DMS114 treated with DMSO at 0.1 percent for 48 hours (cell line): ENCODE measurements at regions not wholly inside any gene's neighbourhood (a gene's known extent, or its start where the extent isn't known, plus 50 kb on each side); places are given as distances from the start of the nearest gene placed in this dataset.

Source experiments
- DNase-seq: peaks from one replicate; lab custom pipeline; 2025; ENCODE audit not compliant: unreplicated experiment; lab: John Stamatoyannopoulos, UW

DNA sequence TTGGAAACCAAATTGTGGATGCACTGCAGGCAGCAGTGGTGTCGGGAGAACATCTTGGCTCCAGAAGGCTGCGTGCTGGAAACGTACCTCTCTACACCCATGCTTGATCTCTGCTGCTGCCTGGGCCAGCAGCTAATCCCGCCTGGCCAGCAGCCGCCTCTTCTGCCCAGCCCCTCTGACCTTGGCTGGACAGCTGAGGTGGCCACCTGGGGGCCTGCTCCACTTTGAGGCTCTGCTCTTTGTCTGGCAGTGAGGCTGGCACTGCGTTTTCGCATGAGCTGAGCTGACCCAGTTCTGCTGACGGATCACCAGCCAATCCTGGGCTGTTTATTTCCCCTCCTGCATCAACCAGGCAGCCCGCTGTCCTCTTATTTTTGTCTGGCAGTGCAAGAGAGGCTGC lies 154.9 kb downstream of the TENT4A start:
- DNase-seq = no peak

DNA sequence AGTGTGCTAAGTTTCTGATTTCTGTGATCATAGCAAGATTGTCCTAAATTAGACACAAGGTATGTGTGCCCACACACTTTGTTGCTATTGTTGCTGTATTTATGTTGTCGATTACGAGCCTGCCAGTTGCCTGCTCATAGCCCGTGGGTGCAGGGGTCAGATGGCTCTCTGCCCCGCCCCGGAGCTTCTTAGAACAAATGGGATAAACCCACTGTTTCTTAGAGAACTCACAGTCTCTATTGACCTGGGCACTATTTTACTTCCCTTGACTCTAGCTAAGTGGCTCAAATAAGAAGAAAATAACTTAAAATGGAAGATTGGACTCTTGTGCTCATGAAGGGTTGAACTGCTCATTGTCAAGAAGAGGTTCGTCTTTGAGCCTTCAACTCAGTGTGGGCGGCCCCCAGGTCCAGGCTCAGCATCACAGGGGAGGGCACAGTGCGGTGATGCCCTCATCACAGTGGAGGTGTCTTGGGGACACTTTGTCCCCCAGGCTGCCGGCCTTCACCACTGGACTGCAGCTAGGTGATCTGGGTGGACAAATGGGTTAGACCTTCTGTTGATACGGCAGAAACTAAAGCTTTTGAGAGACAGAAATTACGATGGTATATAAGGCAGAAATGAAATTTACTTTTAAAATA lies 155.5 kb downstream of the TENT4A start:
- no peak for DNase-seq

DNA sequence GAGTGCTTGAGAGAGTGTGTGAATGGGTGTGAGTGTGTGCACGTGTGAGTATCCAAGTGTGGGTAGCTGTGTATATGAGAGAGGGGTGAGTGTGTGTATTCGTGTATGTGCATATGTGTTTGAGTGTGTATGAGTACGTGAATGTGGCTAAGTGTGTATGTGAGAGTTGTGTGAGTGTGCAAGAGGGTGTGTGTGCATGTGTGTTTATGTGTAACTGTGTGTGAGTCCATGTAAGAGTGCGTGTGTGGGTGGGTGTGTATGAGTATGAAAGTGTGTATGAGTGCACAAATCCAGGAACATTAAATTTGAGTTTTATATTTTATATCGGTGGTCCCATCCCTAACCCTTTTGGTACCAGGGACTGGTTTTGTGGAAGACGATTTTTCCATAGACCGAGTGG lies 156.4 kb downstream of the TENT4A start:
- no peak for DNase-seq

DNA sequence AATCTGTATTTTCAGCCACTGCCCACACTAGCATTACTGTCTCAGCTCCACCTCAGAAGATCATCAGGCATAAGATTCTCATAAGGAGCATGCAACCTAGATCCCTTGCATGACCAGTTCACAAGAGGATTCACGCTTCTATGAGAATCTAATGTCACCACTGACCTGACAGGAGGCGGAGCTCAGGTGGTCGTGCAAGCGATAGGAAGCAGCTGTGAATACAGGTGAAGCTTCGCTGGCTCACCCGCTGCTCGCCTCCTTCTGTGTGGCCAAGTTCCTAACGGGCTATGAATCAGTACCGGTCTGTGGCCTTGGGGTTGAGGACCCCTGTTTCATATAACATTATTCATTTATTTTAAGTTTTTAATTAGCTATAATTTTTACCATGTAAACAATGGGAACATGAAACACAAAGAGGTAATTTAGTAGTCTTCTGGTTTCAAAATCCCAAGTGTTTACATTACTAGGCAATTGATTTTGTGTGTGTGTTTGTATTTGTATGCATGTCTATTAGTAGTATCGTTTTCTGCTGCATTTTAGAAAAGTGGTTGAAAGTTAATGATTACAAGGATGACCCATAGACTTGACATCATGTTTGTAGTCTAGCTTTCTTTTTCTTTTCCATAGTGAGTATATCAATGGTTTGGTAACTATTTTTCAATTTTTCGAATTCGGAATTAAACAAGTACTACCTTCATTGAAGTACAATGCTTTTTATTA lies 159.4 kb downstream of the TENT4A start:
- DNase-seq = no peak

DNA sequence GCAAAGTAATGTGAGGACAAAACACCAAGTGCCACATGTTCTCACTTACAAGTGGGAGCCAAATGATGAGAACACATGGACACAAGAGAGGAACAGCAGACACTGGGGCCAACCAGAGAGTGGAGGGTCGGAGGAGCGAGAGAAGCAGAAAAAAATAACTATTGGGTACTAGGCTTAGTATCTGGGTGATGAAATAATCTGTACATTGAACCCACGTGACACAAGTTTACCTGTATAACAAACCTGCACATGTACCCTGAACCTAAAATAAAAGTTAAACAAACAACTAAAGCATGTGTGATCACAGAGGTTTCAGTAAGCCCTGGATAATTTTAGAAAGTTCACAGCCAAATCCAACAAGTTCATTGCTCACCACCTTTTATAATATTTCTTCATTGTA lies 160.1 kb downstream of the TENT4A start:
- DNase-seq = no peak

DNA sequence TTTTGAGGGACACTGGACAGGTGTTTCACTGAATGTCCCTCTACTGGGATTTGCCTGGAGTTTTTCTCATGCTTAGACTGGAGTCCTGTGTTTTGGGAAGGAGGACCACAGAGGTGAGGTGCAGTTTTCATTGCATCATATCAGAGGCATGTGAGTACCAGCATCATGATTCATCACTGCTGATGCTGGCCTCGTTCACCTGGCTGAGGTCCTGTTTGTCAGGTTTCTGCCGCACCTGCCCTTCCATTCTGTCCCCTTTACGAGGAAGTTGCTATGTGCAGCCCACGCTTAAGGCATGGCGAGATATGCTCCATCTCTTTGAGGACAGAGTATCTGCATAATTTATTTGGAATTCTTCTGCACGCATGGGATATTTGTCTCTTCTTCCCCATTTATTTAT lies 162.1 kb downstream of the TENT4A start:
- DNase-seq = no peak

DNA sequence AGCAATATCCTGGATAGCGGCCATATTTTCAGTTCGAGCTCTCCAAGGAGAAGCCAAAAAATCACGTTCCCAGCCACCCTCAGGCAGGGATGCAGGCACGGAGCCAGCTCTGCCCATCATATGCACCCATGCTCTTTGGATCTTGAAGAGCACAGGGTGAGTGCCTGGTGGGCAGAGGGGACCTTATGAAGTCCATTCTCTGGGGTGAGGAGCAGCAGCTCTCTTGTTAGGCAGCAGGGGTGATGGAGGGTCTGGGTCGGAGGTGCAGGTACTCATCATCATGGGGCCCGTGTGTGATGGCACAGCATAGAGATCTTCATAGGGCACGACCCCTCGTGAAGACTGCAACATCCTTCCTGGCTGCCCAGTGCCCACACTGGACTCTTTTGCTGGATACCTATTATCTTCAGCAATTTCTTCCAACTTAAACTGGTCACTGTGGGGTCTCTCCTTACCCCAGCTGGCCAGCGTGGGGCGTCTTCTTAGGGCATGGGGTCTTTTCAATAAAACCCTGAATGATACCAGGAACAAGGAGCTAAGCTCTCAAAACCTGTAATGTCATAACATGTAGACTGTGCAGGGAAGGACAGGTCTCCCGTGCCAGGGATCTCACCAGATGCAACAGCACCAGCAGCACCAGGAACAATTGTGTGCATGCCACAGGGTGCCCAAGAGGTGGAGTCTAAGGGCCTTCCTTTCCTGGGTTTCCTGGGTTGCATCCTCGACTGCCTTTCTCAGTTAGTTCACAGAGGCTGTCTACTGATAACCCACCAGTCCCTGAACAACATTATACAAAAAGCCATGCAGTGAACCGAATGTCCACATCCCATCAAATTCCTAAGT lies 165.0 kb downstream of the TENT4A start:
- DNase-seq = no peak

DNA sequence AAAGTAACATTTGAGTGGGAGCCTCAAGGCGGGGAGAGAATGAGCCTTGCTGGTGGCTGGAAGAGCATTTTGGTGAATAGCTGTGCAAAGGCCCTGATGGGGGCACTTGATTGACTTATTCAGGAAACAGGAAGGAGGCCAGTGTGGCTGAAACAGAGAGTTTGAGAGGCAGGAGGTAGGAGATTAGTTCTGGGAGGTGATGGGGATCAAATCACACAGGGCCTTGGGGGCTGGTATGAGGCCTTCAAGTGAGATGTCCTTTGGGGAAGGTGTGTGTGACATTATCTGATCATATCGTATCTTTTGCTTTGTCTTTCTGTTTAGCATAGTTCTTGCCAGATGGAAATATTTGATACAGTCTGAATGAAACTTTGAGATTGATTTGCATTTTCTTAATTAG lies 172.3 kb downstream of the TENT4A start:
- DNase-seq = no peak

DNA sequence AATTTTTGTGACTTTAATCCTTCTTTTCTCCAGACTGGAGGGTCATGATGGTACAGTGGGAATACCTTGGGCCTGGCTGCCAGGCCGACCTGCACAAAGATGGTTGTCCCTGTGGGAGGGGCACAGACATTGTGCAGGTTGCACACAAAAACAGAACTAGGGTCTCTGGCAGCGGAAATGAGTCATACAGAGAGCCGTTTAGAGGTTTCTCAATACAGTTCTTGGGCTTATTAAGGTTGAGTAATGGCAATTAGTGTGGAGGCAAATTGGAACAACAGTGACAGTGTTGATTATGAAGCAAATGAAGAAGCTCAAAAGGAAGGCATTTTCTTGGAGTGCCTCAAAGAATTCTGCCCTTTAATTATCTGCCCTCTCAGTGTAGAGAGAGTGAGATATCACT lies 173.6 kb downstream of the TENT4A start:
- no peak for DNase-seq

DNA sequence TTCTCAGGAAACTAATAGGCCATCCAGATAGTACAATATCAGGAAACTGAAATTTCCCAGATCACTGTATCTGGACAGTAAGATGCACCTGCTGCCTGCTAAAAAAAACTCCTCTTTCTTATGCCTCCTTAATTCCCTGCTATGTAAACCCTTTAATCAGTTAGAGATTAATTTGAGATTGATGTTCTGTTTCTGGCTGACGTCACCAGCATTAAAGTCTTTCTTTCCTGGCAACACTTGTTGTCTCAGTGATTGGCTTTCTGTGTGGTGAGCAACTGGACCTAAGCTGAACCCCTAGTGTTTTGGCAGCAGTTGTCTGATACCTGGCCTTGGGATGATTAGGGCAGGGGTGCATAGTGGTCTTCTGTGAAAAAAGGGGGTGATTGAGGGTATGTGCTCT lies 175.8 kb downstream of the TENT4A start:
- no peak for DNase-seq

DNA sequence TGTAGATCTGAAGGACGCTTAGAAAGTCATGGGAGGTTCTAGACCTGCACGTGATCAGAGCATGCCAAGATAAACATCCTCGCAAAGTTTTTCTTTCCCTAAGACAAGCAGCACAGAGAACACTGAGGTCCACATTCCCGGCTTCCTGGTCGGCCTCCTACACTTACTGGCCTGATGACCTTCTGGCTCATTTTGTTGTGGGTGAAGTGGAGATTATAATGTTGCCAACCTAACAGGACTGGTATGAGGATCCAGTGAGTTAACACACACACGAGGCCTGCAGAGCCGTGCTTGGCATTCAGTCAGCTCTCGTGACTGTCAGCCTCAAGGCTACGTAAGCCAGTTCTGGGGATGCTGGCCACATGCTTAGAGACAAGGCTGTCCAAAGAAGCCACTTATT lies 186.0 kb downstream of the TENT4A start:
- DNase-seq = no peak

DNA sequence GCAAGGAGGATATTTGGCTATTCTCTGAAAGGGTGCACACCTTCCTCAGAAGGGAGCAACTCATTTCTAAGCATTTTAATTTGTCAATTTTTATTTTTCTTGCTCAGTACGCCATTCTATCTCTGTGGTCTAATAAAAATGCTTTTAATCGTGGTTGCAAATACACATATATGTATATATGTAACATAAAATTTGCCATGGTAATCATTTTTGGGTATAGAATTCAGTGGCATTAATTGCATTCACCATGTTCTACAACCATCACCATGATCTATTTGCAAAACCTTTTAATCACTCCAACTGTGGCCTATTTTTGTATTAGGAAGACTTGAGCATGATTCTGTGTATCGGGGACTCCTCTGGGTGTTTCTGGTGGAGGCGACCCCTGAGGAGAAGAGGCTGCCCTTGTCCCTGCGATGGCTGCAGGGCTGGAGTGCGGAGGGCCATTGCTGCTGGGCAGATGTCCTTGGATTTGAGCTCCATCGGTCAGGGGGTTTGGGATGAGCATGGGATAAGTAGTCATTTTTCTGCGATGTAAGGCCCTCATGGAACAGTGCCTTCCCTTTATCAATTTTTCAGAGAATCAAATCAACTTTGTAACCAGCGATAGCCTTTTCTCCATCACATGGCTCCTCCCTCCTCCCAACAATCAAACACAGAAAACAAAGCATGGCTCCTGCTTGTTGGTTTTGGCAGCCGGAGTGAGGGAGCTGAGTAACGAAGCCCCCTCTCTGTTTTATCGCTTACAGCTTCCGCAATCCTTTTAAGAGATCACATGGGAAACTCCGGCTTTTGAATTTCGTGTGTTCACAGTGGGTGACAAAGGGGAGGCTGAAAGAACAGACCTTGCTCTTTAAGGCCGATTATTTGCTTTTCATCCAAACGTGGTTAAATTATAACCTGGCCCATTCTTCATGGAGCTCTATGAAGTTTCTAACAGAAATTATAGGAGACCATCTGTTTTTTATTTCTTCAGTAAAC lies 187.3 kb downstream of the TENT4A start:
- no peak for DNase-seq

DNA sequence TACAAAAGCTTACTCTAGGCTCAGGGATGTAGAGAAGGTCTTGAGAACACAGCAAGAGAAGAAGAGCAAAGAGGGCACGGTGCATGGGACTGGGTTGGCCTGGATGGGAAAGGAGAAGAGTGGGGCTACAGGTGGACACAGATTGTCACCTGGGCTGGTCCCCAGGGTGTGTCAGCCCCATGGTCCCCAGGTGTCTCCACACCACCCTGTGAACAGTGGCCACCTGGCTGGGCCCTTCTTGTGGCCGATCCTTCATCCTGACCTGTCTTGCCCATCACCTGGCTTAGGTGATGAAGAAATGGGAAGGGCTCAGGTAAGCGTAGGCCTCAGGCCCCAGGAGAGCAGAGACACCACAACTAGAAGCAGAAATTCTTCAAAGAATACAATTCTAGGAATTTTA lies 188.9 kb downstream of the TENT4A start:
- DNase-seq = no peak

DNA sequence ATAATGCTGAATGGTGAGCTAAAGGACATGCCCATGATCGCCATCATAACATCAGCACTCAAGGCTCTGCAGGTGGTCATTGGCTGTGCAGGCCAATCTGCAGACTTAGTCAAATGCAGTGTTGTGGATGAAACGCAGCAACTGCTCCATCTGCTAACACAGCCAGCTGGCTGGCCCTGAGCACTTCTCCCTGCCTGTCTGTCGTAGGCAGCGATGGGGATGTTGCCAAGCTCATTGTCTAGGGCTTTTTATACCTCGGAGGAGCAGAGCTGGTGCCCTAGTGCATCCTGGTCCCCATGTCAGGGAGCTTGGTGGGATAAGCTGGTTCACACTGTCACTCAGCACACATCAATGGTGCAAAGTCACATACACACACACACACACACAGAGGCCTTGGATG lies 189.4 kb downstream of the TENT4A start:
- no peak for DNase-seq

DNA sequence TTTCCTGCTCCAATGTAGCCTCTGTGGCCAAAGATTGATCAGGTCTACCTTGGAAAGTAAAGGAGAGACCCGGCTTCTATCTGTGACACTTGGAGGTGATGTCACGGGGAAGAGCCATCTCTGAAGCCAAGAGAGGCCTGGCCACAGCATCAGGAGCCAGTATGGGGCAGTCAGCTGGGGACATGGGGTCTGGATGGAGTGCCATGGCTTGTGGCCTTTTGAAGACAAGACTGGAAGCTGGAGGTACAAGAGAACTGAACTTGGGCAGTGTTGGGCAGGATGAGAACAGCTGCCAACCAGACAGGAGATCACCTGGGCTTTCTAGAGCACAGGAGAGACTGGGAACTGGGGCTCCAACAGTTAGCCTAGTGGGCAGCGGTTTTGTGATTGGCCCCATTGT lies 190.7 kb downstream of the TENT4A start:
- DNase-seq = no peak

DNA sequence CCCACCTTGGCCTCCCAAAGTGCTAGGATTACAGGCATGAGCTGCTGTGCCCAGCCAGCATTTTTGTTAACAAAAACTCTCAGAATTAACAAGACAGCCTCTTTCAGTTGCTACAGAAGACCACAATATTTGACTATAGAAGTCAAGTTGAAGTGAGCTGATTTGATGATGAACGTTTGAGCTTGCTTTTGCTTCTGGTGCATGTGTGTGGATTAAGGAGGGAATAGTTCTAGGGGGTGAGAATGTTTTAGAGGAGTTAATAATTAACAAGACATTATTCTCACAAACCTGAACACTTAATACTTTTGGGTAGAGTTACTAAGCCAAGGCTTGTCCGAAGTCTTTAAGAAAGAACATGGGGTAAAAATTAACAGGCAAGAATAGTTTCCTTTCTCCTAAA lies 191.6 kb downstream of the TENT4A start:
- no peak for DNase-seq

DNA sequence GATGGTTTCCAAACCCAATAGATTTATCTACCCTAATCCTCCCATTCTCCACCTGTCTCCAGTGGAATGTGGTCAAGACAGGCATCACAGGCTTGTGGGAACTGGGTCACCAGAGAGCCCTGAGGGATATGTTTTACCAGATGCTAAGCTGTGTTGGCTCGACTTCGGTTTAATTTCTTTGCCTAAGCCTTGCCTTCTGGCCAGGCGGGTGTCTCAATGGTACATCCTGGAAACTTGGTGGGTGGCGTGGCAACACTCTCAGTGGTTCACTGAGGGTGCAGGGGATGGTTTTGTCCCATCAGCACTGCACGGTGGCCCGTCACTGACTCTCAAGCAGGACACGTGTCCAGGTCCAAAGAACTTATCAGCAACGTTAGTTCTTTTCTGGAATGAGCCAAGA lies 192.2 kb downstream of the TENT4A start:
- DNase-seq = no peak

DNA sequence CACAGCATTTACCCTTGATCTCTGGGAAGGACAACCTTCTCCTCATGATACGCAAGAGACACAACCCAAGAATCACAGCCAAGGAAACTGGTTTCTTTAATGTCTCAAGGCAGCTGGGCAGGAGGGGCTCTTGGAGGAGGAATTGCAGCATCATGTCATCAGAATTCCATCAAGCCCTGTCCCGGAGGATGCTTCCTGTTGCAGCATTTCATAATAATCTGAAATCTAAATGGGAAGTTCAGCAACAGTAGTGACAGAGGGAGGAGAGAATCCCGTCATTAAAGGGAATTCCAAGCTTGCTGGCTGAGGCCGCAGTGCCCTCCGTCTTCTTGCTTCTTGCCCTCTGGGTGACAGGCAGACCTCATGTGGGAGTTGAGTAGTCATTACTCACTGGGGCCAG lies 192.7 kb downstream of the TENT4A start:
- no peak for DNase-seq

DNA sequence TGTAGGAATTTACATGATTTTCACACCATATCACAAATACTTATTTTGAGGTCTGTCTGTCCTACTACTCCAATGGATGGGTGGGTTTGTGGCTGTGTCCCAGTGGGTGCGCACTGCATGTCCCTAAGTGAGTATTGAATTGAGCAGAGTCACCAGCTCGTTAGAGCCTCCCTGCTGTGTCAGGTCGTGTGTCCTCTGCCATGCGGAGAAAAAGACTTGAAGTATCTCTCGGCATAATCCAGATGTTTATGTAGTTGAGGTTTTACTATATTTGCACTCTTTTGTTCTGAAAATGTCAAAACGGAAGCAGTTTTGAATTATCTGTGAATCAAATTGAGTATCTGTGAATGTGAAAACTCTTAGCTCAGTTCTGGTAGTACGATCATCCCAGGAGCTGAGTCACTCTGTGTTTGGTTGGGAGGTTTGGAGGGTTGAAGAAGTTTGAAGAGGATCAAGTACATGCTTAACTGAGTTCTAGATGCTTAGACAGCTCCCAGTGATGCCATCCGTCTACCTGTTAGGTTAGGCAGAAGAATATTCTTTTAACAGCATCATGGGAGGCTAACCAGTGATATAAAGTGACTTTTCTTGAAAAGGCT lies 194.2 kb downstream of the TENT4A start:
- no peak for DNase-seq

DNA sequence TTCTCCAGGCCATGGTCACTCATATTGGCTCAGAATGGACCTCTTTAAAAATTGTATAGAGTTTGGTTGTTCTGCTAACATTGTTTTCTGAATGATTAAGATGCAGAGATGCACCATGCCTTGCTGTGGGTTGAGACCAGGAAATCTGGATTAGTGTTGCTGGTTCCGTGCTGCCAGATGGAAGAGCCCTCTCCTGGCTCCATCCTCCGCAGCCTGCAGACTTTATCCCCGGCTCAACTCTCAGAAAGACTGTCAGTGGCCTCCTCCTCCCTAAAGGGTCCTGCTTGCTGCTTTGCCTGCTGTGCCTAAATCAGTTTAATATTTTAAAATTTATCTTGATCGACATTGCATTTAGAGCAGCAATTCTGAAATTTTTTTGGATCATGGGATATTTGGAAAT lies 196.7 kb downstream of the TENT4A start:
- DNase-seq = no peak

DNA sequence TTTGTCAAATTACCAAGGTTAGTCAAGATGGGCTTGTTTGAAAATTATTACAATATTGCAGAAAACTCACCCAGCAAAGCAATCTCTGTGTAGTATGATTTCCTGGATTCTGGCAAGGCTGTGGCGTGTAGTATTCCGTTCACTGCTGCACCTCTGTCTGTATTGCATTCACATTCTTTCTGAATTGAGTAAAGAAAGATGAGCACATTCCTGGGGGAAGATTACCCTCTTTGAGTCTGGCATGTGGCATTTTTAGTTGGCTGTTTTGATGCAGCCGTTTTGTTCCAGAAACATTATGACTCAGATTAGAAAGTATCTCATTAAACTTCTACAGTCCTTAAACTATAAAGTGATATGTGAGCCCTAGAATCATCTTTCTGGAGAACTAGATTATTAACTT lies 197.7 kb downstream of the TENT4A start:
- DNase-seq = no peak
